Effector CD8-positive, alpha-beta T cell (primary cell): ENCODE measurements at regions not wholly inside any gene's neighbourhood (a gene's known extent, or its start where the extent isn't known, plus 50 kb on each side); places are given as distances from the start of the nearest gene placed in this dataset.
"Not testable (repeated sequence)": the region's sequence is repeated elsewhere in the genome, so short reads cannot be mapped to it uniquely, and the experiment has no call there.

ENCODE experiments used
- DNase-seq: peaks from one replicate; lab custom pipeline; 2025; lab: John Stamatoyannopoulos, UW

DNA sequence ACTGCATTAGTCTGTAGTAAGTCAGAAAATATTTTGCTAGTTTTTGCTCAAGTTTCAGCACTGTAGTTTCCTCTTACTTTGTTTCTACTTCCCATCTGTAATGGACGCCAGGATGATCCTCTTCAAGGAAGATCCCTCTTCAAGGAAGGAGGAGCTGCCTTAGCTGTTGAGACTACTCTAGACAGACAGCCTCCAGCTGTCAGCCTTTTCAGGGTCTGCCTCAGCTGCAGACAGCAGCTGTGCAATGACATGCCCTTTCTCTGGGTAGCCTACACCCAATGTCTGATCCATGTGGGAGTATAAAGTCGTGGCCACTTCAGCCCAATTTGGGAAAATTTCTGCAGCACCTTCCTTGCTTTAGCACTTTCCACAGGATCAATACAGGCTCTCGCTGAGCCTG, 281.0 kb upstream of the MAOA start:
- no peak for DNase-seq

DNA sequence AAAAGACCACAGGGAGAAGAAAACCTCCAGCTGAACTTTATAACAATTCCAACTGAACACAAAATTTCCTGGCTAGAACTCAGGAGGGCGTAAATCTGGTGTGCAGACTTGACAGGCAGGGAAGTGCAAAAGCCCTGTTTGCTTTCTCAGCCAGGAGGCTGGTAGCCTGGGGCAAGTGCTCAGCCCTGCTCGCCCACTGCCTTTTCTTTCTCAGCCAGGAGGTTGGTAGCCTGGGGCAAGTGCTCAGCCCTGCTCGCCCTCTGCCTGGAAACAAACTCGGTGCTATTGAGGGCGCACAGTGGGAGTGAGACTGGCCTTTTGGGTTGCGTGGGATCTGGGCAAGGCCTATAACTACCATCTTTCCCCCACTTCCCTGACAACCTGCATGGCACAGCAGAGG, 275.4 kb upstream of the MAOA start:
- no peak for DNase-seq

DNA sequence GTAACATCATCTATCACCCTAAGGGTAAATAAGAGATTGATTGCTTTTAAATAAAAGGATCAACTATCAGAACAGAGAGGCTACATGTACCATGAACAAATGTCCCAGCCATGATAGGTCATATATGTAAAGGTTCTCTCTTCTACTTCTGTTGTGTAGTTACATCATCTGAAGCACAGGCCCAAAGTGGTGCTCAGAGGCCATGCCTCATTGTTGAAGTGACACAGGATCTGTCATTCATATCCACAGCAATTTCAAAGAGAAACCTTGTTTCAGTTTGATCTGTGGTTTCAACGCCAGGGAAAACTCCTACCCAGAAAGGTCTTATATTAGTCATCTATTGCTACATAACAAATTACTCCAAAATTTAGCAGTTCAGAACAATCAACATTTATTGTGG, 269.2 kb upstream of the MAOA start:
- no peak for DNase-seq

DNA sequence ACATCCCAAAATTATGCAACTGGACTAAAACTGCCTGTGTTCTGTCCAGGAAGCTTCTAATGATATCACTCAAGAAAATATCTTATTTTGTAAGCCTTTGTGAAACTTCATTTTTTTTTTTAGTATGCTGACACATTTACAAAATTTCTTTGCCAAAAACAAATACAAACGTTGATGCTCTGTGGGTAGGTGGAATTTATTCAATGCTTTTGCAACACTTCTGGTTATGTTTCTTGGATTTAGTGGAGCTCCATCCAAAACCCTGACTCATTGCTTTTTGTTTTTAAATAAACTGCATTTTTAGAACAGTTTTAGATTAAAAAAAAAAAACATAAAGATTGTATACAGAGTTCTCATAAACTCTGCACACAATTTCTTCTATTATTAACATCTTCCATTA, 250.9 kb upstream of the MAOA start:
- DNase-seq, result no peak

DNA sequence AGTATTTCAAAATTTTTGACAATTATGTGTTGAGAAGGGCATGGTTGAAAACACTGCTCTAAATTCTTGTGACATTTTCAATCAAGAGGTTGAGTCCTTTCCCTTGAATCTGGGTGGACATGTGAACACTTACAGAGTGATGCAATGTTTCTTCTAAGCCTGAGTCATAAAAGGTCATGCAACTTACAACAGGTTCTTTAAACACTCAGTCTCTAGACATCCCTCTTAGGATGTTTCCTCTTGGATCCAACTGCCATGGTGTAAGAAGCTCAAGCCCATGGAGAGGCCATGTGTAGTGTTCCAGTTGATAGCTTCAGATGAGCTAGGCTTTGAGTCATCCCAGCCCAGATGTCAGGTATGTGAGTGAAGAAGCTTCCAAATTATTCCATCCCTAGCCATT, 232.2 kb upstream of the MAOA start:
- DNase-seq, result no peak

DNA sequence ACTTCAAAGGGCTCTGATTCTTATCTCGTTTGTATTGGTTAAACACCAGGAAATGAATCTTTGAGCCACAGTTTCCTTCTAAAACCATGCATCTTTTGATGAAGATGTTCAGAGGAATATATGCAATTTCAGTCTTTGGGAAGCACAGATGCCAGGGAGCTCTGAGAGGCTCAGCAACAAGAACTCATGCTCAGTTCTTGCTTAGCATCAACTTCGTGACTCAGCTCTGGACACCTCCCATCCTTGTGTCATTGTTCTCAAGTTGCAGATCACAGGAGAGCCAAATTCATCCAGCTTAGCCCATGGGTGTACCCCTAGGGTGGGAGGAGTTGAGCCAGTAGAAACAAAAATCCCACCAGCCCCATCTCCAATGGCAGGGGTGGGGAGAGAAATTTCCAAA, 219.6 kb upstream of the MAOA start:
- no peak for DNase-seq

DNA sequence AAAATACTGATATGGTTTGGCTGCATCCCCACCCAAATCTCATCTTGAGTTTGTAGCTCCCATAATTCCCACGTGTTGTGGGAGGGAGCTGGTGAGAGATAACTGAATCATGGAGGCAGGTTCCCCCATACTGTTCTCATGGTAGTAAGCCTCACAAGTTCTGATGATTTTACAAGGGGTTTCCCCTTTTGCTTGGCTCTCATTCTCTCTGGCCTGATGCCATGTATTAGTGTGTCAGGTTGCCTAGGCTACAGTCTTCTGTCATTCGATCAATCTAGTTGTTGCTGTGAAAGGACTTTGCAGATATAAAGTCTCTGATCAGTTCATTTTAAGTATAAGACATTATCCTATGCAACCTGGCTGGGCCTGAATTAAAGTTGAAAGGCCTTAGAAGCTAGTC, 209.3 kb upstream of the MAOA start:
- DNase-seq, result no peak

DNA sequence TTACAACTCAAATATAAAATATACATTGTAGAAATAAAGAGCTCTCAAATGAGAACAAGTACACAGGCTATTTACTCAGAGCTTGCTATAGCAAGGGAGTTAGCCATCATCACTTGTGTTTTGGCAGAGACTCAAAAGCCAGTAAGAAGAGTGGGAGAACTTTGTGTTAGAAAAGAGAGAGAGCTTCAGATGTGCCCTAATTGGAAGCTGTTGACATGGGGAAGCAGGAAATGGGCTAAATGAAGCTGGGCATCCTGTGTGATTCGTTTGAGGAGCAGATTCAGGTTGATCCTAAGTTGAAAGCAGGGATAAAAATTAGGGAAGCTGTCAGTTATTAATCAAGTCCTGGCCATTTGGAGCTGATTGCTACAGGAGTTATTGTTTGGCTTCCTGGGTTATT, 207.4 kb upstream of the MAOA start:
- no peak for DNase-seq

DNA sequence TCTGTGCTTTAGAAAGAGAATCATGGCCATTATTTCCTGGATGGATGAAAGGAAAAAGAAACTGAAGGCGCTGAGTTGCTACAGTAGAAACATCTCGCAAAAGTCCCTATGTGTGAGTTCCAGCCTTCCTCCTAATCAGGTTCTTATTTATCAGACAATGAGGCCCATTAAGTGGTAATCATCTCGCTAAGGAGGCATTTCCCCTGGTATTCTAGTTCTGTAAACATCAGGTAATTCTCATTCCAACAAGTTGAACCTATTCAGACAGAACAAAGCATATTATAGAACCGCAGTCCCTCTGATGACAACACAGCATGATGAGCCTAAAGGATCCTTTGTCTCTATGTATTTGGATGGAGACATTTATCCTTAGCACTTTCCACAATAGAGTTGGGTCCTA, 205.7 kb upstream of the MAOA start:
- no peak for DNase-seq

DNA sequence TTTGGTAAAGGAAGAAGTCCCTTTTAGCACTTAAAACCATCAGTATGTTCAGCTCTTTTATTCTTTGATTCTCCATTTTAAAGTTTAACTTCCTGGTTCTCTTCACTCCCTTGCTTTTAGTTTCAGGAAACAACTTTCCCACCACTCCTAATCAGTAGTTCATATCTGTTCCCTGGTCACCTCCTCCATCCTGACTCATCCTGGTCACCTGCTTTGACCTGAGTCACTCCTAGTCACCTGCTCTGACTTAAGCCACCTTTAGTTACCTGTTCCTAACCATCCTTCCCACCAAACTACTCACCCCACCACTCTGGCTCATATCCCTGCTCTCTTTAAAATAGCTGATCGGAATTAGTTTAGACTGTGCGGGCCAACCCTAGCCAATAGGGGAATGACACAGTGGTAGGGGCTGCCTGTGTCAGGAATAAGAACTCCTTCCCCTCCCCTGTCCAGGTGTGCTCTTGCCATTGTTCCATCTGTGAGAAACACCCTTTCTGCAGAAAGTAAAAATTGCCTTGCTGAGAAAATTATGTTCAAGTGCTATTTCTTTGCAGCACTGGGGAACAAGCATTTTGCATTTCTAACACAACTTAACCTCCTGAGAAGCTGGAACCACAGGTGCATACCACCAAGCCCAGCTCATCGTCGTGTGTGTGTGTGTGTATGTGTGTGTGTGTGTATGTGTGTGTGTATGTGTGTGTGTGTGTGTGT, 204.0 kb upstream of the MAOA start:
- not testable (repeated sequence) for DNase-seq

DNA sequence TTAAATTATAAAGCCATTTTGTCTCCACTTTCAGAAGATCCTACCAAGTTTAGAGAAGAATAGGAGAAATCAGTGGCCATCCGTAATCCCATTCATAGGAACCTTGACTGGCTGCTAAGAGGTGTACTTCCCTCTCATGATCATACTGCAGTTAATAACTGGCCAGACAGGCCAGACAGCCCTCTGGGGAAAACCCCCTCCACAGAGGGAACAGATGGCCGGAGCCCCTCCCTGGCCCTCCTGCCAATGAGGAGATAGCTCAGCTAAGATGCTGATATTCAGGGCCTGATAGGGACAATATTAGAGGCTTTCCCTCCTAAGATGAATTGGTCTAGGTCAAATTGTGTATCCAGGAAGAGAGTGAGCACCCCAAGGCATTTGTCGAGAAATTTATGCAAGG, 200.0 kb upstream of the MAOA start:
- DNase-seq, result no peak

DNA sequence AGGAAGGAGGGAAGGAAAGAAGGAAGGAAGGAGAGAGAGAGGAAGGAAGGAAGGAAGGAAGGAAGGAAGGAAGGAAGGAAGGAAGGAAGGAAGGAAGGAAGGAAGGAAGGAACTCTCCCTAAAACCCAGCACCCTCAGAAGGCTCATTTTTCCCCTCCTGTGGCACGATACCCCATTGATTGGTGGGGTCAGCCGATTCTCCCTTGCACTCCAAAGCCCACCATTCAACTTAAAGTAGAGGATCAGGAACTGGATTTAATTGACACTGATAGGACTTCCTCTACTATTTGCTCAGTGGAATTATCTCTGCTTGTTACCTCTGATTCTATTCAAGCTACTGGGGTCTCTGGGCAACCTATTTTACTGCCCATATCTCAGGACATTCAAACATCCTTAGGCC, 199.2 kb upstream of the MAOA start:
- no peak for DNase-seq

DNA sequence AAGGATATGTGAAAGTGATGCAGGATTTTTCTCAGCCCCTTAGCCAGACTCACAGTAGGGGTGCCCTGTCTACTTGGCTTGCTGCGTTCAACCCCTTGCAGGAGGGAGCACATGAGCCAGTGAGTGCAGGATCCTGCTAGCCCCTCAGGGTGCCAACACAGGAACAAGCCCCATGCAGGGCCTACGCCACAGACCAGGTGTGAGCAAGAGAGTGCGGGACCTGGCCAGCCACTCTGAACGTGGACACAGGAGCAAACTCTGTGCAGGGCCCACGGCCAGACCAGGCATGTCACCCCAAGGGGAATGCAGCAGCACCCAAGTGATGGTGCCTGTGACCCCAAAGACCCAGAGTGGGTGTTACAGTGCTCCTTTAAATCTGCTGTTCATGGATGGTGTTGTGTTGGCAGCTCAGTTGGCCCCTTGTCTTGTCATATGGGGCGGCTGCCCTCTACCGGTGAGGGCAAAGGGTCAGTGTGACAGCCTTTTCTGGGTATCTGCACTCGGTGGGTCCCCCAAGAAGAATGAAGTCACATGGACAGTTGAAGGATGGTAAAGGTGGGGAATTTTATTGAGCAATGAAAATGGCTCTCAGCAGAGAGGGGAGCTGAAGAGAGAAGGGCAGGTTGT, 188.4 kb upstream of the MAOA start:
- no peak for DNase-seq

DNA sequence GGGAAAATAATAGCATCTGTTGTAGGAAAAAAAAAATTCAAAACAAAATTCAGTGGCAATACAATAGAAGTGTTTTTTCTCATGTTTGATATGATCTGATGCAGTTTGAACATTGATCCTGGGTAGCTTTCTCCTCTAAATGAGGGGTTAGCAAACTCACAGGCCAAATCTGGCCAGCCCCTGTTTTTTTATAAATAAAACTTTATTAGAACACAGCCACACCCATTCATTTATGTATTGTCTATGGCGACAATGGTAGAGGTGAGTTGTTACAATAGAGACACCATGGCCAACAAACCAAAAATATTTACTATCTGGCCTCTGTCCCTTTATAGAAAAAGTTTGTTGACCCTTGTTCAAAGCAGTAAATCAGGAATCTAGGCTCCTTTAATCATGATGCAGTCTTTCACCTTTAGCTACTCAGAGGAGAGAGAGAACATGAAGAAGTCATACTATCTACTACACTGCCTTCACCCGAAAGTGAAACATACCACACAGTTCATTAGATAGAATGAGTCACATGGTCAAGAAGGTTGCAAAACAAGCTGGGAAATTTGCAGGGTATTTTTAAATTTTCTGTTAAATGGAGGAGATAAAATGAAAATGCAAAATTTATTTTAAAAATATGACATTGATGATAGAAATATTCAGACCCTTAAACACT, 186.6 kb upstream of the MAOA start:
- no peak for DNase-seq

DNA sequence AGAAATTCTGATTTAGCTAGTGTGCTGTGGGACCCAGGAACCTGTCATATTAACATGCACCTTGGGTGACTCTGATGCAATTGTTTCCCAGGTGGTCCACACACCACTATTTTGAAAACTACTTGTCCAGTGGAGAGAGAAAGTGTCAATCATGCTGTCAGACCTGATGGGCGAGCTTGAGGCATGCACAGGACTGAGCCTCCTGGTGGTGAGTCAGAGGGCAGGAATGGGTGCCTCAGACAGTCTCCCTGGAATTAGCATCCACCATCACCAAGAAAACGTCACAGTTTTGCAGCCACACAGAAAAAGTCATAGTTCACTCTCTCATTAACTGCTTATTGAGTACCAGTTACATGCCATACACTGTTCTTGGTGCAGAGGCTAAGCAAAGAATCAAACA, 181.8 kb upstream of the MAOA start:
- no peak for DNase-seq

DNA sequence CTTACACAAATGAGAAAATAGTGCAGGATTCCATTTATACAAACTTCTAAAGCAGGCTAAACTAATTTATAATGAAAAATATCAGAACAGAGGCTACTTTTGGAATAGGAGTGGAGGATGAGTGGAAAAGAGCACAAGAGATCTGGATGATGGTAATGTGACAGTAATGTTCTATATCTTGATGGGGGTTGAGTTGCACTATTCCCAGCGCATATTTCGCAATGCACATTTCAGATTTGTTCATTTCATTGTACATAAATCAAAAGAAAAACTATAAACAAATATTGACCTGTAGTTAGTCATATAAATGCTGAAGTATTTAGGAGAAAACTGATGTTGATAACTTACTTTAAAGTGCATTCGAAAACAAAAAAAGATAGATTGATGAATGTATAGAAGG, 177.0 kb upstream of the MAOA start:
- no peak for DNase-seq

DNA sequence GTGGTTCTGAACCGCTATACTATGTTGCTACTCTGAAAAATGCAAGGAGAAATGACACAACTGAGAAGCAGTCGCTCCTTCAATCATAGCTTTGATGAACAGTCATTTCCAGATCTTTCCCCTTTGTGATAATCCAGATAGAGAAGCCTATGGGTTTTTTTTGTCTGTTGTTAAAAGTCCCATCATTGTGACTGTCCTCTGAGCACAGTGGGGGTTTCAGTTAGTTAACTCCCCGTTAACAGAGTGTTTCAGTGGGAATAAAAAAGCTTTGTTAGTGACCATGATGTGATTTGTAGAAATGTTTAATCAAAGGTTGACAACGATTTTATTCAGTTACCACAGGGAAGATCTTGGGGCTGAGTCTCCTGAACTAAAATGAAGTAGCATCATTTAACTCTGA, 176.2 kb upstream of the MAOA start:
- no peak for DNase-seq

DNA sequence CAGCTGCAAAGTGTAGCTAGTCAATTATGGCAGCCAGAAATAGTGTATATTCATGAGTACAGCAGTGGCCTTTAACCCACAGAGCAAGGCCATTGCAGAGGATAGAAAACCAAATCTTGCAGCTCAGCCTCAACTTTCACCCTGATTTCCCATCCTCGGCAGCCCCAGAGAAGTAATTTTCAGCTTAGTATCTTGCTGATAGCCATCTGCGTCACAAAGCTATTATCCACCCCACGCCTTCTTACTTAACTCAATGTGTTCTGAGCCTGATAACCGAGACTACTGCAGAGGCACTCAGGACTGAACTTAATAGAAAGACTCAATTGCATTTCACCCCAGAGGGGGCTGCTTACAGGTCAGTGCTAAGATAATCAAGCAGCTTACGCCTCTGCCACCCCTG, 174.5 kb upstream of the MAOA start:
- DNase-seq, result no peak

DNA sequence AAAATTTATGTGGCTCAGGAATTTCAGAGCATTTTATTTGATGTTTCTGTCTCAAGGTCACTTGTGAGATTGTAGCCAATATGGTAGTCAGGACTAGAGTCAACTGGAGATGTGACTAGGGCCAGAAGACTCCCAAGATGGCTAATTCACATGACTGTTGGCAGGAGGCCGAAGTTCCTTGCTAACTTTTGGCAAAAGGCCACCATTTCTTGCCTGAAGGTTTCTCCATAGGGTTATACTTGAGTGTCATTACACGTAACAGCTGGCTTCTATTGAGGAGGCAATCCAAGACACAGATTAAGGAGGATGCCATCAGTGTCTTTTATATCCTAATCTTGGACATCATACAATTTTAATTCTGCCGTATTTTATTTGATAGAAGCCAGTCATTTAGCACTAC, 162.3 kb upstream of the MAOA start:
- DNase-seq, result no peak

DNA sequence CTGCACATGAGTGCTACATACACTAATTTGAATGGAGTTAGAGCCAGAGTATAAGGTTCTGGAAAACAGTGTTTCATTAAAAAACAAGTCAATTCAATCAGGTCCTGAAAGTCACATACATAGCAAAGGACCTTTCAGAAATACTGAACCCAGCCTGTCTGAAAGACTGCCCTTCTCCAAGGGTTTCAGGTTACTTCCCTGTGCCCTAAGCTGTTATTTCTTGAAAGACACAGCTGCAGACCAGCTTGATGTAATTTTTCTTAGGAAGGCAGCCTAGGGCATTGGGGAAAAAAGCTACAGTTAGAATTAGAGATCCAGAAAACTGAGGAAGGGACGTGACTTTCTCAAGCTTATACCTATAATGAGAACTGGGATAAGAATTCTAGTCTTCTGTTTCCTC, 155.9 kb upstream of the MAOA start:
- DNase-seq, result no peak

DNA sequence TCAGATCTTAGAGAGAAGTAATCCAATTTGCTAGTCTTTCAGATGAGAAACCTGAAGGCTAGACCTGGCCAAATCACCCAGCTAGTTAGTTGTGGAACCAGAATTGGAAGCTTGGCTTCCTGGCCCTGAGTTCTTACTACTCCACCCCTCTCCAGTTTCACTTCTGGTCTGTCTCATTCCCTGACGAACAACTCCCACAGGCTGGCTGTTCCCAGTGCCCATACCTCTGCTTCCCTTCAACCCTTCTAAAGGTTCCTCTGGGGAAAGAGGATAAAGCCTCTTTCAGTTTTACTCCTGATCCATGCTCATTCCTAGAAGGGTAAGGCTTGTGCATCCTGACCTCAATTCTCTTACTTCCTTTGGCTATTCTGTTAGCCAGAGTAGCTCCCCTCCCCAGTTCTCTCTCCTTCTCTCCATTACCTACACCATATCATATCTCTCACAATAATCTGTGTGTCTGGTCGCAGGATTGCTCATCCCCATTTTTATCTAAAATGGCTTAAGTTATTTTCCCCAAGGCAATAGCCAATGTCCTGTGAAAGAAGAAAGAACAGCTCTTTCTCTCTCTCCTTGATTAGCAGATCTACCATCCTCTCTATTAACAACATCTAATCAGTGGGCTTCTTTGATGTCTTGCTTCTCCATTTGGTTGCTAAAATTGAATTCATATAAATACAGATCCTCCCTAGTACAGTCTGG, 155.0 kb upstream of the MAOA start:
- no peak for DNase-seq

DNA sequence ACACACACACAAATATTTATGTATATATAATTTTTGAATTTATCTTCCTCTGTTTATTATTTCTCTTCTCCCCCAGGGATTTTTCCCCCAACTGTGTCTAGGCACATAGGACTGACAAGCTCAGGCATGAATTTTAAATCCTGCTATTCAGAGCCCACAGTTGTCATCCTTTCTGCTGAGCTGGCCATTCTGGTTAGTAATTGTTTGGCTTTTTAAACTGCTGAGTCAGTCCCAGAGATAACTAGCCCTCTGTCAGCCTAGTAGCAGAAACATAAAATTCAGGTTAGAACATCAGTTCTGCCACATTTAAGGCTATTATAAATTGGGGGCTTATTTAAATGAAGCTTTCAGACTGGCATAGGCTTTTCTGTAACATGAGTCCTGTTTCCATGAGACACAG, 151.7 kb upstream of the MAOA start:
- no peak for DNase-seq

DNA sequence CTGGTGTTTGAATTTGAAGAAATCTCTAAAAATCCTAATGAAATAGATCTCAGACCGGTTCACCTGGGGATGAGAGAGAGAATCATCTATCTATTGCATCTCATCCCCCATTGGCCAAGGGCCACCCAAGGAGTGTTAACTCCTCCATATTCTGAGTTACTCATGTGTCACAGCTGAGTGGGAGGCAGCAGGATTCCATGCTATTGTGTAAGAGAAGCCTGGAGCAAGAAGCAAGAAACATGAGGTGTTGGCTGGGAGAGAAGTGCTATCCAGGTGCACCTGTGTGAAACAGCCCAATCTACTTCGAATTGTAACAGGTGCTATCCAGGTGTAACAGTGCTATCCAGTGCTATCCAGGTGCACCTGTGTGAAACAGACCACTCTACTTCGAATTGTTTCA, 150.3 kb upstream of the MAOA start:
- DNase-seq, result no peak
